Pancreas (tissue), 10 donors: ENCODE measurements at regions not wholly inside any gene's neighbourhood (a gene's known extent, or its start where the extent isn't known, plus 50 kb on each side); places are given as distances from the start of the nearest gene placed in this dataset.

ENCODE experiments used
- ATAC-seq, 4 donors: fragments of 200-7000 bp; cut with Tn5 transposase; one replicate each; pipeline versions ENCODE4 v1.8.0 to v1.9.1; 2020; ENCODE audit warnings: mild to moderate bottlenecking in 4 of 4, moderate library complexity in 4 of 4
- DNase-seq, 6 donors: peaks; one replicate each; pipeline ENCODE4 v3.0.0-alpha.2; 2020
- FAIRE-seq: peaks from 2 replicates; lab custom pipeline; 2012; peaks lifted over from hg19 to GRCh38; lab: Jason Lieb, UNC
- H3K27ac ChIP-seq, 4 donors: fragments of 200-600 bp; sonication (generic); 1 replicate in 3 of 4; 2 replicates in 1 of 4; pipeline versions ENCODE4 v1.5.0 to v1.8.0; 2020
- H3K27me3 ChIP-seq, 4 donors: fragments of 200-600 bp; one replicate each; pipeline ENCODE4 v1.8.0; 2021
- H3K36me3 ChIP-seq, 3 donors: fragments of 200-600 bp; sonication (generic) in 1 of 3; one replicate each; pipeline versions ENCODE4 v1.5.0 to v1.8.0; 2020 to 2021
- H3K4me1 ChIP-seq, 3 donors: fragments of 200-600 bp; one replicate each; pipeline ENCODE4 v1.8.0; 2021
- H3K4me3 ChIP-seq, 4 donors: fragments of 200-600 bp; sonication (generic) in 2 of 4; one replicate each; pipeline versions ENCODE4 v1.5.0 to v1.8.0; 2020 to 2021
- H3K9me3 ChIP-seq, 4 donors: fragments of 200-600 bp; one replicate each; pipeline ENCODE4 v1.8.0; 2021
- CTCF ChIP-seq, 4 donors: fragments of 200-600 bp; sonication (generic) in 3 of 4; IDR thresholded peaks; one replicate each; pipeline versions ENCODE4 v1.5.0 to v1.8.0; 2021; ENCODE audit warnings: antibody characterized with exemption in 4 of 4
- WGBS, 2 donors: extraction: QIAGEN DNeasy Blood & Tissue Kit; methylation state at CpG; one replicate each; pipeline ENCODE4 v1.1.7; 2013; 5-methylcytosine and 5-hydroxymethylcytosine counted together
- intact Hi-C, 3 donors: fragments of 100-400 bp; cut with DNase I; formaldehyde crosslinking; loops; one replicate each; pipeline versions ENCODE4 v1.11.1 to v1.14.2; 2022
- donor health status: healthy with polysubstance abuse.
- donor health status: DM: no; HTN: no; CAD: no; lungs with moderate emphysema.
- donor health status: DM: no; HTN: no; CAD: no.
- donor health status: control.
- donor health status: control.
- donor health status: Bipolar disorder and iron deficiency.
- donor health status: DM: yes; HTN: yes; CAD: no.
- donor health status: DM: no; HTN: no; CAD: no.
- donor health status: DM: no; HTN: no; CAD: no.
- donor health status: DM: yes; HTN: yes; CAD: no.

- DNase-seq (no peak), FAIRE-seq (no peak), ATAC-seq (no peak)
- Histone ChIP-seq H3K9me3 (no peaks in the 10 kb centered on the region), H3K27me3 (no peaks in the 10 kb centered on the region), H3K27ac (no peak overlapping the region), H3K4me3 (no peak overlapping the region), H3K4me1 (no peaks in the 10 kb centered on the region), H3K36me3 (no peaks in the 10 kb centered on the region)
- 70 to 76% methylated on average over 8 of the region's 8 CpGs for WGBS, 2 donors
- TF ChIP-seq CTCF (IDR thresholded peaks at IDR 0.05) = no peak
- intact Hi-C loops = no loop called here
These were observed 122.0 kb upstream of the TCERG1L start for GRCh38 chr10:131433568-131433967.

- TF ChIP-seq CTCF (IDR thresholded peaks at IDR 0.05) = no peak
- intact Hi-C loops = no loop called here
- no peak for FAIRE-seq
- 83 to 89% methylated on average over 9 of the region's 9 CpGs for WGBS, 2 donors
- Histone ChIP-seq H3K27me3 (no peaks in the 10 kb centered on the region), H3K36me3 (no peaks in the 10 kb centered on the region), H3K27ac (no peak overlapping the region), H3K4me1 (no peaks in the 10 kb centered on the region), H3K4me3 (no peak overlapping the region), H3K9me3 (no peaks in the 10 kb centered on the region)
- no peak for ATAC-seq
- DNase-seq = no peak
These were observed 123.7 kb upstream of the TCERG1L start for GRCh38 chr10:131435232-131435631.

- WGBS, 2 donors = 67 to 79% methylated on average over 18 of the region's 18 CpGs
- no peaks in the 10 kb centered on the region for H3K4me1 ChIP-seq
- intact Hi-C loops = no loop called here
- H3K4me3 ChIP-seq = no peak overlapping the region
- H3K9me3 ChIP-seq = no peaks in the 10 kb centered on the region
- ATAC-seq (no peak), FAIRE-seq (no peak), DNase-seq (no peak)
- H3K27me3 ChIP-seq = no peaks in the 10 kb centered on the region
- no peak overlapping the region for H3K27ac ChIP-seq
- H3K36me3 ChIP-seq = no peaks in the 10 kb centered on the region
- no peak for TF ChIP-seq CTCF (IDR thresholded peaks at IDR 0.05)
These were observed 124.4 kb upstream of the TCERG1L start for GRCh38 chr10:131435760-131436457.

- H3K4me1 ChIP-seq = no peaks in the 10 kb centered on the region
- FAIRE-seq (no peak), ATAC-seq (no peak), DNase-seq (no peak)
- no peak for TF ChIP-seq CTCF (IDR thresholded peaks at IDR 0.05)
- H3K27ac ChIP-seq = no peak overlapping the region
- intact Hi-C loops = no loop called here
- 26 to 42% methylated on average over 4 of the region's 4 CpGs for WGBS, 2 donors
- H3K36me3 ChIP-seq = no peaks in the 10 kb centered on the region
- no peaks in the 10 kb centered on the region for H3K27me3 ChIP-seq
- no peak overlapping the region for H3K4me3 ChIP-seq
- H3K9me3 ChIP-seq = no peaks in the 10 kb centered on the region
These were observed 124.9 kb upstream of the TCERG1L start for GRCh38 chr10:131436458-131436857.
